Activated B cell treated with CpG ODN at 0.5 μM for 24 hours (primary cell): ENCODE measurements at regions not wholly inside any gene's neighbourhood (a gene's known extent, or its start where the extent isn't known, plus 50 kb on each side); places are given as distances from the start of the nearest gene placed in this dataset.

ENCODE experiments used
- ATAC-seq: fragments of 200-7000 bp; cut with Tn5 transposase; one replicate; pipeline ENCODE4 v1.10.0; 2021; ENCODE audit warnings: low read depth, mild to moderate bottlenecking, moderate library complexity
- CTCF ChIA-PET: fragments of 350-600 bp; sonication (Branson Sonifier 250); formaldehyde crosslinking; loops from one replicate; lab custom pipeline; 2021; ENCODE audit warnings: antibody characterized with exemption; lab: Charles Lee
- POLR2A ChIA-PET: fragments of 350-600 bp; sonication (Branson Sonifier 250); formaldehyde crosslinking; loops from one replicate; lab custom pipeline; 2021; ENCODE audit warnings: antibody characterized with exemption; lab: Charles Lee
- DNase-seq: peaks from one replicate; pipeline ENCODE4 v3.0.0; 2022
- H3K27ac Mint-ChIP-seq: one replicate; pipeline ENCODE4 v1.8.0; 2020; ENCODE audit warnings: mixed read lengths
- H3K27me3 Mint-ChIP-seq: one replicate; pipeline ENCODE4 v1.8.0; 2021; ENCODE audit warnings: mixed read lengths
- H3K36me3 Mint-ChIP-seq: one replicate; pipeline ENCODE4 v1.8.0; 2021; ENCODE audit warnings: low read depth, mixed read lengths
- H3K4me1 Mint-ChIP-seq: one replicate; pipeline ENCODE4 v1.8.0; 2021; ENCODE audit warnings: mixed read lengths
- H3K4me3 Mint-ChIP-seq: one replicate; pipeline ENCODE4 v1.8.0; 2020; ENCODE audit warnings: mild to moderate bottlenecking, mixed read lengths
- H3K9me3 Mint-ChIP-seq: one replicate; pipeline ENCODE4 v1.8.0; 2020; ENCODE audit warnings: mixed read lengths
- CTCF ChIP-seq: fragments of 200-600 bp; IDR thresholded peaks from one replicate; pipeline ENCODE4 v1.8.0; 2022; ENCODE audit warnings: antibody characterized with exemption, mild to moderate bottlenecking
- intact Hi-C: fragments of 100-400 bp; cut with micrococcal nuclease; formaldehyde crosslinking; loops from one replicate; pipeline ENCODE4 v1.15.1; 2024

GRCh38 chr4:189507060-189507459, 433.6 kb upstream of the FRG1 start:
- CTCF ChIA-PET: no interaction called here
- H3K36me3 Mint-ChIP-seq: no peaks in the 10 kb centered on the region
- TF ChIP-seq CTCF: no peak
- no peaks in the 10 kb centered on the region for H3K4me1 Mint-ChIP-seq
- no peaks in the 10 kb centered on the region for H3K27me3 Mint-ChIP-seq
- intact Hi-C loops: no loop called here
- ATAC-seq (no peak), DNase-seq (no peak)
- POLR2A ChIA-PET: no interaction called here
- peaks cover 7% of the 10 kb centered on the region for H3K9me3 Mint-ChIP-seq
- H3K4me3 Mint-ChIP-seq: no peak overlapping the region
- H3K27ac Mint-ChIP-seq: no peak overlapping the region

GRCh38 chr4:189510601-189511000, 430.1 kb upstream of the FRG1 start:
- POLR2A ChIA-PET: no interaction called here
- no peaks in the 10 kb centered on the region for H3K27me3 Mint-ChIP-seq
- H3K4me3 Mint-ChIP-seq: no peak overlapping the region

GRCh38 chr4:189511581-189511980, 429.1 kb upstream of the FRG1 start:
- no peak for TF ChIP-seq CTCF
- ChIA-PET POLR2A (no interaction called here), CTCF (no interaction called here)
- H3K36me3 Mint-ChIP-seq: no peaks in the 10 kb centered on the region
- ATAC-seq (no peak), DNase-seq (no peak)
- no peaks in the 10 kb centered on the region for H3K4me1 Mint-ChIP-seq
- H3K9me3 Mint-ChIP-seq: peaks cover 11% of the 10 kb centered on the region
- H3K4me3 Mint-ChIP-seq: no peak overlapping the region
- H3K27me3 Mint-ChIP-seq: no peaks in the 10 kb centered on the region
- intact Hi-C loops: no loop called here
- no peak overlapping the region for H3K27ac Mint-ChIP-seq

More at GRCh38 chr4:189510601-189511000, 430.1 kb upstream of the FRG1 start:
- H3K9me3 Mint-ChIP-seq: peaks cover 9% of the 10 kb centered on the region
- no peak overlapping the region for H3K27ac Mint-ChIP-seq
- no peak for TF ChIP-seq CTCF
- no peak for ATAC-seq
- no peaks in the 10 kb centered on the region for H3K36me3 Mint-ChIP-seq
- CTCF ChIA-PET: no interaction called here
- intact Hi-C loops: no loop called here
- H3K4me1 Mint-ChIP-seq: no peaks in the 10 kb centered on the region
- DNase-seq: no peak

DNA sequence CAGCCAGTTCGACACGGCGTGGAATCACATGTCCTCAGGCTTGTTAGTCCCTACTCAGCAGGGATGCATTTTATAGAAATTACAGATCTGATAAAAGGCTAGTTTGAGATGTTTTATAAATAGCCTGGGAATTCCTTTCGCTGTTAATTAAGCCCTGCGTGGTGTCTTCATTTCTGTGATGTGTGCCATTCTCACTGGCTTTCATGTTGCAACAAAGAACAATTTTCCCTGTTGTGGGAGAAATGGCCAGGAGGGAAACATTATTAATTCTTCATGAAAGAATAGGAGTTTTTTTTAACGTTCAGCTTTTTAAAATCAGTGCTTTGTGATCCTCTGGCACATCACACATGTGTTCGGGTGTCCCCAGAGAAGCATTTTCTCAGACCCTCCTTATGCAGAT, 427.3 kb upstream of the FRG1 start:
- Mint-ChIP-seq H3K4me1 (no peaks in the 10 kb centered on the region), H3K36me3 (no peaks in the 10 kb centered on the region), H3K9me3 (peaks cover 11% of the 10 kb centered on the region), H3K4me3 (no peak overlapping the region), H3K27ac (no peak overlapping the region), H3K27me3 (no peaks in the 10 kb centered on the region)
- no peak for TF ChIP-seq CTCF
- DNase-seq (no peak), ATAC-seq (no peak)
- POLR2A ChIA-PET: no interaction called here
- intact Hi-C loops: no loop called here
- CTCF ChIA-PET: no interaction called here

GRCh38 chr4:189514209-189514608, 426.5 kb upstream of the FRG1 start:
- ChIA-PET CTCF (no interaction called here), POLR2A (no interaction called here)
- intact Hi-C loops: no loop called here
- Mint-ChIP-seq H3K4me3 (no peak overlapping the region), H3K36me3 (no peaks in the 10 kb centered on the region), H3K27ac (no peak overlapping the region), H3K9me3 (peaks cover 11% of the 10 kb centered on the region), H3K27me3 (no peaks in the 10 kb centered on the region), H3K4me1 (no peaks in the 10 kb centered on the region)
- DNase-seq: no peak
- ATAC-seq: no peak
- TF ChIP-seq CTCF: no peak
